NCI-H2107 (cell line): ENCODE measurements at regions not wholly inside any gene's neighbourhood (a gene's known extent, or its start where the extent isn't known, plus 50 kb on each side); places are given as distances from the start of the nearest gene placed in this dataset.

Experiments
- DNase-seq: peaks from one replicate; lab custom pipeline; 2025; lab: John Stamatoyannopoulos, UW

GRCh38 chr5:96283589-96283988, 149.5 kb downstream of the PCSK1 start:
- DNase-seq: no peak

GRCh38 chr5:96282020-96282419, 151.0 kb downstream of the PCSK1 start:
- no peak for DNase-seq

GRCh38 chr5:96280946-96281393, 152.1 kb downstream of the PCSK1 start:
- no peak for DNase-seq

- DNase-seq: no peak
These were observed 153.1 kb downstream of the PCSK1 start for GRCh38 chr5:96279801-96280542.

- no peak for DNase-seq
These were observed 154.1 kb downstream of the PCSK1 start for GRCh38 chr5:96278981-96279380.

GRCh38 chr5:96275051-96275450, 158.0 kb downstream of the PCSK1 start:
- DNase-seq: no peak

- DNase-seq: no peak
These were observed 167.6 kb downstream of the PCSK1 start for GRCh38 chr5:96265487-96265886.

- DNase-seq: no peak
These were observed 169.0 kb downstream of the PCSK1 start for GRCh38 chr5:96264047-96264446.

- DNase-seq: no peak
These were observed 170.9 kb downstream of the PCSK1 start for GRCh38 chr5:96262105-96262504.

GRCh38 chr5:96260009-96260408, 173.0 kb downstream of the PCSK1 start:
- DNase-seq: no peak

- DNase-seq: no peak
These were observed 173.8 kb downstream of the PCSK1 start for GRCh38 chr5:96259151-96259772.

- no peak for DNase-seq
These were observed 174.4 kb downstream of the PCSK1 start for GRCh38 chr5:96258692-96259091.

GRCh38 chr5:96257904-96258303, 175.1 kb downstream of the PCSK1 start:
- no peak for DNase-seq

- DNase-seq: no peak
These were observed 176.1 kb downstream of the PCSK1 start for GRCh38 chr5:96256795-96257470.

GRCh38 chr5:96254980-96255691, 177.9 kb downstream of the PCSK1 start:
- DNase-seq: no peak

- no peak for DNase-seq
These were observed 179.9 kb downstream of the PCSK1 start for GRCh38 chr5:96253140-96253539.

GRCh38 chr5:96252596-96252995, 180.5 kb downstream of the PCSK1 start:
- DNase-seq: no peak

- no peak for DNase-seq
These were observed 182.3 kb downstream of the PCSK1 start for GRCh38 chr5:96250782-96251181.

- no peak for DNase-seq
These were observed 184.9 kb downstream of the PCSK1 start for GRCh38 chr5:96248131-96248530.

GRCh38 chr5:96247708-96248107, 185.3 kb downstream of the PCSK1 start:
- DNase-seq: no peak

GRCh38 chr5:96247097-96247701, 185.8 kb downstream of the PCSK1 start:
- no peak for DNase-seq
